HG03196 (cell line): ENCODE measurements at regions not wholly inside any gene's neighbourhood (a gene's known extent, or its start where the extent isn't known, plus 50 kb on each side); places are given as distances from the start of the nearest gene placed in this dataset.
"Not testable (repeated sequence)": the region's sequence is repeated elsewhere in the genome, so short reads cannot be mapped to it uniquely, and the experiment has no call there.

ENCODE experiments used
- ATAC-seq: cut with Tn5 transposase; IDR thresholded peaks from one replicate; pipeline ENCODE4 v1.9.1; 2021; ENCODE audit not compliant: unreplicated experiment

DNA sequence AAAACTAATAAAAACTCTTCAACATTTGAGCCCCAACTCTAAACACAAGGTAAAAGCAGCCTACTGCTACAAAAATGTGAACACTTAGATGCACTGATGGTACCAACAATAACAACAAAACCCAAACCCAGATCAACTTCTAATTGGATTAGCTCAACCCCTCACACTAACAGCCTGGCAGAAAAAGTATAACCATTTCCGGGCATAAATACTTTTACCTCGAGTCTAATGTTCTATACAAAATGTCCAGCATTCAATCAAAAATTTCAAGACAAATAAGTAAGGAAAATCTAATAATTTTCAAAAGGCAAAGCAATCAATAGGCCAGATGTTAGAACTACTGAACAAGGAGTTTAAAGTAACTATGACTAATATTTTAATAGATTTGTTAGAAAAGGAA, 303.3 kb downstream of the ARRDC4 start:
- no peak for ATAC-seq

DNA sequence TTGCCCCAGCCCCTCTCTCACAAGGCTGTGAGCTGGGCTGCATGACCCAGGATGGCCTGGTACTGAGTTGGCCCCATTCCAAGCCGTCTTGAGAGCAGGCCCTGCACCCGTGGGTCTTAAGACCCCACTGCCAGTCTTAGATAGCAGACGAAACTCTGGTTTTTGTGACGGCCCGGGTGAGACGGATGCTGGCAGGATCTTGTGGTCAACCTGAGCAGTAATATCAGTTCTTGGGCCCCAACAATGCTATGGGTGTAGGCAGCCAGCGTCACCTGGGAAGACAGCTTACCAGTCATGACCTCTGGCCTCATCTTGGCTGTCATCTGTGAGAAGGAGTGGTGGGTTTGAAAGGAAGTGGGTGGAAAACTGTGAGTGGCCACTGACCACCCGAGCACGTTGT, 305.8 kb downstream of the ARRDC4 start:
- ATAC-seq: no peak

DNA sequence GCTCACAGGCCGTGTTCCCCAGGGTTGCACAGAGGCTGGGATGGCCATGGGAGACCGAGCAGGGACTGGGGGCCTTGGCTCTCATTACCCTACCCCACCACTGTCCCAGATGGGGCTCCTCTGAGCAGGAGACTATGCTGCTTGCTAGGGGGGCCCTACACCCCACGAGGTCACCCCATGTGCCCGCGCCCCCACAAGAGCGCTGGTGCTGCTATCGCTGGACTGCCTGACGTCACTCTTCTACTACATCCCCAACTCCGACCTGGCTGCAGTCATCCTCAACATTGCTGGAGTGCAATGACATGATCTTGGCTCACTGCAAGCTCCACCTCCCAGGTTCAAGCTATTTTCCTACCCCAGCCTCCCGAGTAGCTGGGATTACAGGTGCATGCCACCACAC, 307.7 kb downstream of the ARRDC4 start:
- no peak for ATAC-seq

DNA sequence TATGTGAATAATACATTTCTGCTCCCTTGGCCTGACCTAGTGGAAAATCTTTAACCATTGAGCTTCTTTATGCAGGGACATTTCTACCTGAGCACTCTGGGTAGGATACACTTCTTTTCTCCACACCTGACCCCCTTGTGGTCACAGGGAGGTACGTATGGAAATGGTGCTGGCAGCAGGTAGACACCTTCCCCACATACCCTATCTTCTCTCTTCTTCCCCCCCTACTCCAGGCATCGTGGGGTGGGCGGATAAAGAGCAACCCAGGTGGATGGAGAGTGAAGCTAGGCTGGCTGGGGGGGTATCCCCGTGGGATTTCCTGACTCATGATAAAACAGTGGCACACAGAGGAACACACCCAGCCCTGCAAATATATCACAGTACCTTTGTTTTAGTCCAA, 312.1 kb downstream of the ARRDC4 start:
- ATAC-seq: no peak

DNA sequence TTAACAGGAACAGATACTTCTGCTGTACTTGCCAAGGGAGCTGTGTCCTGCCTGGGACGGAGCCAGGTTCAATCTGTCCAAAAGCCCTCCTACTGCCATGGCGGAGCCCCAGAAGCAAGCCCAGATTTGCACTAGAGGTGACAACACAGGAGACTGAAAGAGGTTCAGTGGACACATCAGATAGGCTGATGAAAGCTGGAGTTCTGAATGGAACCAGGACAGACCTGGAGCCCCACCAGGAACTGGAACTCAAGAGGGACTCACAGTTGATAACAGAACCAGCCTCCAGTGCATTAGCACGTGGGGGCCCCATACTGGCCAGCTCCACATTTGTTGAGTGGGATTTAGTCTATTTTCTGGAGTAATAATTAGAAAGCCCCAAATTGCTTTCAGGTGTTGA, 315.5 kb downstream of the ARRDC4 start:
- no peak for ATAC-seq

DNA sequence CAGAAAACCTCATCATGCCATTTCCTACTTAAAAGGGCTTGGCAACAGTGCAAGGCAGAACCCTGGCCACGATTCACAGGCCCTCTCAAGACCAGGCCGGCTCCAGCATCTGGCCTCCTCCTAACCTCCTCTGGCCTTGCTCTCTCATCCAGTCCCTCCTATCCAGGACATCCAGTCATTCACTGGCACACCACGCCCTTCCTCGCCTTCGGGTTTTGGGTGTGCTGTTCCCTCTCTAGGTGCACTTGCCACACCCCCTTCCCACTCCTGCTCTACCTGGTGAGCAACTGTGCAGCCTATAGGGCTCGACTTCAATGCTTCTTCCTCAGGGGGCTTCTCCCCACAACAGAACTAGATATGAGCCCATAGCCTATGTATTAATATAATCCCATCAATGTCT, 317.1 kb downstream of the ARRDC4 start:
- ATAC-seq: no peak

DNA sequence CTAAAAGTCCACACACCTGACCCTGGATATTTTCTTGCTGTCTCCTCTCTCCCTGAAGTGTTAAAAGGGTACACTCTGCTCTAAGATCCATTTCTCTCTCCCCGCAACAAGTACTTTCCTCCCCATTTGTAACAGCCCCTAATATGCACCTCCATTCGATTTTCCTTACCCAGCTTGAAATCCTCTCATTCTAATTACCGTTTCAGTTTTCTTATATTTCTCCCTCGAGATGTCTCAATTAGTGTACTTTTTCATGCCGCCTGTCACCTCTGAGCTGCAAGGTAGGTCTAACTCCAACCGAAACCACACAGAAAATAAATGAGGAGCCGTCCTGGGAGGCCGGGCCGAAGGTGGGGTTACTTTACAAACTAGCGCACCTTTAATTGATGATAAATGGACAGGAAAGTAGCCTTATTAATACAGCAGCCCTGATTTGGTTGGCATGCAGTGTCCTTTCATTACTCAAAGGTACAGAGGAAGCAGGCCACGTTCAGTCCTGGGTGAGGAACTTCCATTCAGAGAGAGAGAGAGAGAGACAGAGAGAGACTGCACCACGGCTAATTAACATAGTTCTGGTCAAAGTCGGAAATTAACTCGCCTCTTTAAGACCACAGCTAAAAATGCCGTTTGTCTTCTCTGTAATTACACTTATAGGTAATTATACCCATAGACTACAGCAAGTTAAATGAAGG, 319.9 kb downstream of the ARRDC4 start:
- no peak for ATAC-seq

DNA sequence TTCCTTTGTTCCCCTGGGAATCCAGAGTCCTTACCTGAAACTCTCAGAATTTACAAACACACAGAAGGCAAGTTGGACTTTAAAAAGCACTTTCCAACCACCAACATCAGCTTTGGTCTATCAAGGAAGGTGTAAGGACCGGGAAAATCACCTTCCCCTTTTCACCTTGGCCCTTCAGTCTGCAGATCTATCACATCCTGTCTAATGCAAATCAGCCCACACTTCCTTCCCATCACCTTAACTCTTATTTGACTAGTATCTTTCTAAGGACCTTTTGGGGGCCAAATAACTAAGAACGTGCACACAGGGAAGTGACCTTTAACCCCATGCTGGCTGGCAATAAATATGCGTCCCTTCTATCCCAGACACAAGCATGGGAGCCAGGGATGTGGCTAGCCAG, 320.6 kb downstream of the ARRDC4 start:
- no peak for ATAC-seq

DNA sequence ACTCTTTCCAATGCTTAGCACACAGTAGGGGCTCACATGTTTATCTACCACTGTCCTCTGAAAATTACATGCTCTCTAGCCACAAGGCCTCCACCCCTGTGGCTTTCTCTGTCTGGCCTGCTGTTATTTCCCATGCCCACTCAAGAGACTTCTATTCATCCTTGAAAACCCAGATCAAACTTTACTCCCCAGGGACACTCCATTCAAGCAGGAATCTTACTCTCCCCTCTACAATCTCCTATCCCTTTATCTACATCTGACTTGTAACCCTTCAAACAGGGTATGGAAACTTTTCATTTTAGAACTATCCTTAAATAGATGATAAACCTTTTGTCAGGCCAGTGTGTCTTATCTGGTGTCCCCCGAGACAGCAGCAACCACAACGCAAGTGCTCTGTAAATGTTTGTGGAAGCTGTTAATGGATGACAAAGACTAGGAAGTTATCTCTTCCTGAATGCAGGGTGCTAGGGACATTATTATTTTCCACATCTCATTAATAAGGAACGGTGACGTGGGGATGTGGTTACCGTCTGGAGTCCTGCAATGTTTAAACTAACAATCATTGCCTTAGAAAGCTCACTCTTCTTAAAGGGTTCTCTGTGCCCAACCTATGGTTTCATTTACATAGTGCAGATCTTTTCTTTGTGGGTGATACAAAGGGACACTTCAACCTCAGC, 322.3 kb downstream of the ARRDC4 start:
- ATAC-seq: no peak

DNA sequence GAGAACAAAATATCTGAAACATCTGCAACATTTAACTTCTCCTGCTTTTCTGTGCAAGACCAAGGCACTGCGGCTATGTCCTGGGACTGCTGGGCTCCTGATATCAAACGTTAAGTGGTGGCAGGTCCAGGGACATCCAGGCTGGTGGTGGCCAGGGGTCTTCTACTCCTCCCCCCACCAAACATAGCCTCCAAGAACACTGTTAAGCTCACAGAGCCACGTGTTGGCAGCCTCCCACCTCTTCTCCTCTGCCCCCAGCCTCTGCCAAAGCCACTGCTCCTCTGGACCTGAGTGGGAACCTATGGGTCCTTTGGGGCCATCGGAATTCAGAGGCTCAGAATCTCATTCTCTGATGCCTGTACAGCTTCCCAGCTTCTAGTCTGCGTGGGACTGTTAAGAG, 325.7 kb downstream of the ARRDC4 start:
- ATAC-seq: no peak

DNA sequence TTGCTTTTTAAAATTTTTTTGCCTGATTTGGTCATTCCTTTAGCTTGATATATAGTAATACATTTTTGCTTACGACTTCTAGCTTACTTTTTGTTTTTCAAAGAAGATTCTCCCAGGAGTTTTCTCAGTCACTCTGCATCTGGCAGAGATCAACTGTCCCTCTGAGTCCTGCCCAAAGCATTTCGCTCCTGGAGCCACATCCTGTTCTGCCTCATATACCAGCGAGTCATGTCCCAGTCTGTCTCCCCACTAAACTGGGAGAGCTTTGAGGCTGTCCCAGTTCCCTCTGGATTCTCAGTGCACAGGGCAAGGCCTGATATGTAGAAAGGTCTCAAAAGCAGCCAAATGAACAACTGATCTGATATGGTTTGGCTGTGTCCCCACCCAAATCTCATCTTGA, 326.3 kb downstream of the ARRDC4 start:
- ATAC-seq: no peak

DNA sequence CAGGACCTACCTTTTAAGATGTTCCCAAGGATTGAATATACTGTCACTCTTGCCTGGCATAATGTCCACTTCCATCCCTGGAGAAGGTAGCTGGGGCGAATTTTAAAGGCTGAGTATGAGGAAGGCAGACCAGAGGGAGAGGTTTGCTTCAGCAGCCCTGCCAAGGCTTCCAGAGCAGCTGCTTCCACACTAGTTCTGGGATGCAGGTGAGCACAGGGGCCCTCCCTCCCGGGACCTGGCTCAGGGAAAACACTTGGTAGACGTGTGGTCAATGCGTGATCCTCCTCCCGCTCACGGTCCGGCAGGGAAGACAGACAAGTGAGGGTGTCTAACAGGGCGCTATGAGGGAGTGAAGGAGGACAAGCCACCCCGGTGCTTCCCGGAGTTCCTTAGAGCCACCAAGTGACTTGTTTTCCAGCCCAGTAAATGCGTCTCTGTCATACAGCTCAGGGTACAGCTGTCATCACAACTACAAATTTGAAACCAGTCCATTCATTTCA, 327.6 kb downstream of the ARRDC4 start:
- no peak for ATAC-seq

DNA sequence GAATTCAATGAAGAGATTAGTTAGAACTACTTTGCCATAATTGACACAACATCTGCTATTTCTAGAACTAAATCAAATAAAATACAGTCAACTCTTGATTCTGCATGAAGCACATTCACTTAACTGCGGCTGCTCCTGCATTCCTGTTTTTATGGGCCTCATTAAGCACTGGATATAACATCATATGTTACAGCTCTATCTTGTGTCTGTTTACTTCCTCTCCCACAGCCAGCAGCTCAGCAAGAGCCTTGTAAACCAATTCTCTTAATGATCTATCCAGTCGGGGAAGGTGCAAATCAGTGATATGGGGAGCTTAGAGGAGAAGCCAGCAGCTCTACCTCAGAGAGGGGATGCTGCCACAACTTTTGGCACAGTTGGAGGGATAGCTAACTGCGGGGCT, 329.2 kb downstream of the ARRDC4 start:
- no peak for ATAC-seq

DNA sequence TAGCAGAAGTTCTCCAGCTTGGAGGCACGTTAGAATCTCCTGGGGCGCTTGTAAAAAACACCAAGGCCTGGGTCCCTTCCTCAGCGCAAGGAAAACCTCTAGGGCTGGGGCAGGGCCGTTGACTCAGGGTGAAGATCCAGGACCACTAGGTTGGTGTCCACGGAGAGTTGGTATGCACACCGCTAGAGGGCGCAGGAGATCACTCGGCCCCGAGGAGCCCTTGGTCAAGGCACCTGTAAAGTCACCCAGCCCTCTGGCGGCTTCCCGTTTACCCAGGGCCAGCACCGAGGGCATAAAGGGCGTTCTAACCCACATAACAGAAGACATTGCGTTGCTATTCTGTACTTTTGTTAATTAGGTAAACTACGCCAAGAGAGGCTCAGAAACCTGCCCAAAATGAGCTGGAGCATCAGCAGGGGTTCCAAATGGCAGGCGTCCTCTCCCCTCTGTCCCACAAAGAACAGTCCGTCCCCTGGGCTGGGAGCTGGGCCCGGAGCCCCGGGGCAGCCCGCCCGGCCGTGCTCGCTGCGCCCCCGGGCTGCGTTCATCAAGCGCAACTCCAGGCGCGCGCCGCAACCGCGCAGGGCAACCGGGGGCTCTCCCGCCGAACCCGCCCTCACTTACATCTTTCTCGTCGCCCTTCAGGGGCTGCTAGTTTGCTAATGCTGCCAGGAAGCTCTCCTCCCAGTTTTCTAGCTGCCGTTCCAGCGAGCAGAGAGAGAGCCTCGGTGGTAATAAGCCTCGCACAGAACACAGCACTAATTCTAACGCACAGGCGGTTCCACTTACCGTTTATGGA, 332.1 kb downstream of the ARRDC4 start:
- no peak for ATAC-seq

DNA sequence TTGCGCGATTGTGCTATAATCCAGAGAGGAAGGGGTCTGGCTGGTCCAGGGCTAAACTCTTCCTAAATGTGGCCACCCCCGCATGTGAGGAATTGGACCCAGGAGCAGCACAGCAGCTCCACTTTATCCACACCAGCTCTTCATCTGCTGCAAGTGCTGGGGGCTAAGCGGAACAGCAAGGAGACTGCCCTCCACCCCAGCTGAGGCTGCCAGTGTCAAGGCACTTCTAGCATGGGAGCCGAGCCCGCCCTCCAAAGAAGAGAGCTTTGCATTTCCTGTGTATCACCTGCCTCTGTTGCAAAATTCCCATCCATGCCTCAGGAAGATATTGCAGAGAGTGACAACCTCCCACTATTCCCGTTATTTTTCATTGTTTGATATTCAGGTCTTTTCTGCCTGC, 333.6 kb downstream of the ARRDC4 start:
- ATAC-seq: no peak

DNA sequence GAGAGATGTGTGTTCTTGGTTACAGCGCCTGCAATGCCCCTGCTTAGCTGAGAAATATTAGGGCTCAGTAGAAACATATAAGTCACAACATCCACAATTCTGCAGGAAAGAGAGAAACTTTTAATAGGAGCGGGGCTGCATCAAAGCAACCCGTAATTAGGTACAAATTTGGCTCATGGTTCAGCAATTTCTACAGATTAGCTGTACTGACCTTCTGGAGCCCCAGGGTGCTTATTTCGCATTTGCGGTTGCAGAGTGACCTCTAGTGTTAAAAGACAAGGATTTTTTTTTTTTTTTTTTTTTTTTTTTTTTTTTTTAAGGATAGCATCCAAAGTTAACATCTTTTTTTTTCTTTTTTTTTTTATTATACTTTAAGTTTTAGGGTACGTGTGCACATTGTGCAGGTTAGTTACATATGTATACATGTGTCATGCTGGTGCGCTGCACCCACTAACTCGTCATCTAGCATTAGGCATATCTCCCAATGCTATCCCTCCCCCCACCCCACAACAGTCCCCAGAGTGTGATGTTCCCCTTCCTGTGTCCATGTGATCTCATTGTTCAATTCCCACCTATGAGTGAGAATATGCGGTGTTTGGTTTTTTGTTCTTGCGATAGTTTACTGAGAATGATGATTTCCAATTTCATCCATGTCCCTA, 334.7 kb downstream of the ARRDC4 start:
- not testable (repeated sequence) for ATAC-seq

DNA sequence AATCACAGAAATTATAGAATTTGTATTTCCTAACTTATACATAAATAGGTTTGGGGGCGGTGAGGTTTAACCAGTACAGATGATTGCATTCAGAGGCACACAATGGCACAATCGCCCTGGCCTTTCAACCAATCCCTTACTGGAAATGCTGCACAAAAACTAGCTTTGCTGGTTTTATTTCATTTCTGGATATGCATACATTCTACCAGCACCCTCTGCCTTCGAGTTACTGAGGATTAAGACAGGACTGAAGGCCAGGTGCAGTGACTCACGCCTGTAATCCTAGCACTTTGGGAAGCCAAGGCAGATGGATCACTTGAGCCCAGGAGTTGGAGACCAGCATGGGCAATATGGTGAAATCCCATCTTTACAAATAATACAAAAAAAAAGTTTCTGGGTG, 336.1 kb downstream of the ARRDC4 start:
- ATAC-seq: no peak

DNA sequence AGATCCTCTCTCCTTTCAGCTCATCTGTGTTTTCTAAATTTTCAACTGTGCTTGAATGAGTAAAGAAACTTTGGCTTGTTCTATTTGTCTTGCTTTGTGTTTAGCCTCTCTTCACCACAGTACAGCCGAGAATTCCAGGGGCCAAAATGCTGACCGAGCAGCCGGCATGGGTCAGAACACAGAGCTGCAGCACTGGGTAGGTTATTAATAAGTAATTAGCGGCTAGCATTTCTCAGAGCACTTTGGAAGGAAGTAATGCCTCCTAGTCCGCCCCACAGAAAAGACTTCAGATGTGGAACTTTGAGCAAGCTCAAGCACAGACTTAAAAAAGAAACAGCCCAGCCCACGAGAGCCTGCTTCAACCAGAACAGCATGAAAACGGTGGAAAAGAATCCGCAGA, 343.9 kb downstream of the ARRDC4 start:
- ATAC-seq: no peak

DNA sequence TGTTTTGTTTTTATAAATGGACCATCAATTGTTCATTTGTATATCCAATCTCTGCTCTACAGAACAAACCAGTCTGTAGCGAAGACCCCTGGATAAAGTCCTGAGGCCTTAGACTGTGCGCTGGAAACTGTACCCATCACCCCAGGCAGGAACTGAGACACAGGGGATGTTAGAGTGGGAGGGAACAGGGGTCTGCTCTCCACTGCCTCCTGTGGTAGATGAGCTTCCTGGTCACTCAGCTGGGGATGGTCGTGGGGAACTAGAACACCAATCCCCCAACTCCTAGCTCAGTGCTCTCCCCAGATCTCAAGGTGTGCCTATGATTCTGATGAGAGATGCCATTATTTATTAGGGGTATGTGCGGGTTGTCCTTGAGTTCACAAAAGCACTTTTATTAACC, 340.2 kb upstream of the IGF1R start:
- no peak for ATAC-seq

DNA sequence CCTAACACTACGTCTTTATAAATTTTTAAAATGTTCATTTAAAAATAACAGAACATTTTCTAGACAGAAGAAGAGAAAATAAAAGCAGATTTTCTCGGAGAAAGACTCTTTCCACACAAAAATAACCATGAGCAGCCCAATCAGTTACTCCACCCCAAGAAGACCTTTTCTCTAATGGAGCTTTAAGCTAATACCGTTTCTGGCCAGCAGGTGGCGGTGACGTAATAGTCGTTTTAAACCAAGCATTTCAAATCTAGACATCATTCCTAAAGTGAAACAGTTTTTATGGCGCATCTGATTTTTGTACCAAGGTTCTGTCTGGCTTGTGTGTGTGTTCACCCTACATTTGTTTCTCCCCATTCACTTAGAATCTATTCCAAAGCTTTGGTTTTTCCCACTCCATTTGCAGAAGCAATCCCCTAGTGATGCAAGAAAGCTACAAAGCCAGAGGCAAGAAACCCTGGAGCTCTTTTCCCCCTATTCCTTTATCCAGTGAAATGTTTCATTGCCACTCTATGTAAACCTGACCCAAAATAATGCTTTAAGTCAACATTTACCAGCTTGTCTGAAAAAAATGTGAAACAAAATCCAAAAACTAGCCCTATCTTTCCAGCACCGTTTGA, 336.7 kb upstream of the IGF1R start:
- peak; percentile 69 for ATAC-seq

DNA sequence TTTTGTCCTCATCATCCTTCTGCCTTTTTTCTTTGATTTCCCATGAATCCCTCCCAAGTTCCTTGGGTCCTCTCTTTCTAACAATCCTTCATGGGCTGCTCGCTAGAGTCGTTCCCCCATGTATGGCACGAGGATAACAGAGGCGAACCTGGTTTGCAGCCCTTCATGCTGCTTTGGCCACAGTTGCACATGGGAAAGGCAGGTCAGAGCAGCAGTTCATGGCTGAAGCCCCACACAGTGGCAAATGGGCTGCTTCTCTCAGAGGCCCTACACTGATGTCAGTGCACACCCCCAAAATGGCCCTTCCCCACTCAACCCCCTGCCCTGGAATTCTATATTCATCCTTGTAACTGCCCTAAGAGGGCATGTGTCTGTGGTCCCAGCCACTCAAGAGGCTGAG, 335.4 kb upstream of the IGF1R start:
- ATAC-seq: no peak
